ENCODE measurements at regions not wholly inside any gene's neighbourhood (a gene's known extent, or its start where the extent isn't known, plus 50 kb on each side); places are given as distances from the start of the nearest gene placed in this dataset.

DNA sequence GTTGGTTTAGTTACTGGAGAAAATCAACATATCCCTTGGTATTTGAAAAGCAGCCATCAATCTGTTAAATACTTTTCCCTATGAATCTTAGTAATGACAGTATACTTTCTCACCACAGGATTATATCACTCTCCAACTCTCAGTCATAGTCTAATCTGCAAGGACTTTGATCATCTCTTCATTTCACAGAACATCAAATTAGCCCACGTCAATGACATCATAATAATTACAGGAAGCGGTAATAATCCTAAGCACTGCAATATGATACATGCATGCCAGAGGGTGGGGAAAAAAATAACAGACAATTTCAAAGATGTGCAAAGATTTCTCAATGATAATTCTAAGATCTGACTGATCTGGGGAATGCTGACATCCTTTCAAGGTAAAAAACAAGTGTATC lies 404.1 kb downstream of the GPM6A start:
- dilution Hi-C loops (cut with MboI; ENCODE audit: extremely low pct_ligation_motif_present, low sequenced_read_pairs) = no loop called here
- Histone ChIP-seq H3K9me3 (ENCODE audit: control insufficient read depth, low read depth, low read length) (no peaks in the 10 kb centered on the region), H3K4me1 (ENCODE audit: control insufficient read depth, extremely low read depth, insufficient read depth, low read length) (no peaks in the 10 kb centered on the region), H3K27me3 (ENCODE audit: control insufficient read depth, extremely low read depth, insufficient read depth, low read length) (no peaks in the 10 kb centered on the region), H3K27ac (ENCODE audit: control insufficient read depth, insufficient read depth, low read length) (no peak overlapping the region), H4K20me1 (ENCODE audit: control insufficient read depth, extremely low read depth, insufficient read depth, low read length) (no peaks in the 10 kb centered on the region), H3K4me2 (ENCODE audit: control insufficient read depth, extremely low read depth, insufficient read depth, low read depth, low read length) (no peak overlapping the region), H3K36me3 (ENCODE audit: control insufficient read depth in 2 of 2, extremely low read depth in 1 of 2, insufficient read depth in 2 of 2, low read length in 2 of 2) (no peaks in the 10 kb centered on the region), H2AFZ (ENCODE audit: control insufficient read depth, low read length) (no peak overlapping the region), H3K9me1 (ENCODE audit: control insufficient read depth, extremely low read depth, insufficient read depth, low read length) (no peaks in the 10 kb centered on the region), H3K4me3 (ENCODE audit: control insufficient read depth in 2 of 3, extremely low read depth in 1 of 3, insufficient read depth in 2 of 3, low read depth in 1 of 3, low read length in 3 of 3) (no peak overlapping the region), H3K9ac (ENCODE audit: control insufficient read depth, extremely low read depth, insufficient read depth, low read length) (no peak overlapping the region), H3K79me2 (ENCODE audit: control insufficient read depth, insufficient read depth, low read length) (no peaks in the 10 kb centered on the region)
- FAIRE-seq = no peak
- no peak for TF ChIP-seq CTCF (optimal IDR thresholded peaks at IDR 0.05 in 1 of 3, IDR thresholded peaks at IDR 0.05 in 1 of 3, conservative IDR thresholded peaks at IDR 0.05 in 1 of 3; ENCODE audit: extremely low read depth in 1 of 3, insufficient read depth in 2 of 3, low read length in 3 of 3)
- no peak for TF ChIP-seq EZH2 (IDR thresholded peaks at IDR 0.05; ENCODE audit: low read length)
- DNase-seq (ENCODE audit: low read depth, low spot score) = no peak

DNA sequence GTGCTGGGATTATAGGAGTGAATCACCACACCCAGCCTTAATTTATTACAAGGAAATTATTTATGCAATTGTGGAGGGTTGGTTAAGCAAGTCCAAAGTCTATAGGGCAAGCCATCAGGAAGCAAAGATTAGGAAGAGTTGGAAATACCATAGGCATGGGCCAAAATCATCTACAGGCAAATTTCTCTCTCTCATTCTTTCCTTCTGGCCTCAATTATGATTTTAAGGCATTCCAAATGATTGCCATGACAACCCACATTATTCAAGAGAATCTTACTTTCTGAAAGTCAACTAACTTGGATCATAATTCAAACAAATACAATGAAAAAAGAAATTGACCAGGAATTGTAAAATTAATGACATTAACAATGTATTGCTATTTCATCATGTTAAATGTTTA lies 400.8 kb downstream of the GPM6A start:
- Histone ChIP-seq H3K36me3 (ENCODE audit: control insufficient read depth in 2 of 2, extremely low read depth in 1 of 2, insufficient read depth in 2 of 2, low read length in 2 of 2) (no peaks in the 10 kb centered on the region), H2AFZ (ENCODE audit: control insufficient read depth, low read length) (no peak overlapping the region), H3K79me2 (ENCODE audit: control insufficient read depth, insufficient read depth, low read length) (no peaks in the 10 kb centered on the region), H3K4me2 (ENCODE audit: control insufficient read depth, extremely low read depth, insufficient read depth, low read depth, low read length) (no peak overlapping the region), H3K9ac (ENCODE audit: control insufficient read depth, extremely low read depth, insufficient read depth, low read length) (no peak overlapping the region), H3K27ac (ENCODE audit: control insufficient read depth, insufficient read depth, low read length) (no peak overlapping the region), H3K4me1 (ENCODE audit: control insufficient read depth, extremely low read depth, insufficient read depth, low read length) (no peaks in the 10 kb centered on the region), H3K9me1 (ENCODE audit: control insufficient read depth, extremely low read depth, insufficient read depth, low read length) (no peaks in the 10 kb centered on the region), H4K20me1 (ENCODE audit: control insufficient read depth, extremely low read depth, insufficient read depth, low read length) (no peaks in the 10 kb centered on the region), H3K4me3 (ENCODE audit: control insufficient read depth in 2 of 3, extremely low read depth in 1 of 3, insufficient read depth in 2 of 3, low read depth in 1 of 3, low read length in 3 of 3) (no peak overlapping the region), H3K27me3 (ENCODE audit: control insufficient read depth, extremely low read depth, insufficient read depth, low read length) (no peaks in the 10 kb centered on the region), H3K9me3 (ENCODE audit: control insufficient read depth, low read depth, low read length) (no peaks in the 10 kb centered on the region)
- FAIRE-seq (no peak), DNase-seq (ENCODE audit: low read depth, low spot score) (no peak)
- no peak for TF ChIP-seq CTCF (optimal IDR thresholded peaks at IDR 0.05 in 1 of 3, IDR thresholded peaks at IDR 0.05 in 1 of 3, conservative IDR thresholded peaks at IDR 0.05 in 1 of 3; ENCODE audit: extremely low read depth in 1 of 3, insufficient read depth in 2 of 3, low read length in 3 of 3)
- TF ChIP-seq EZH2 (IDR thresholded peaks at IDR 0.05; ENCODE audit: low read length) = no peak
- dilution Hi-C loops (cut with MboI; ENCODE audit: extremely low pct_ligation_motif_present, low sequenced_read_pairs) = no loop called here

All from keratinocyte (primary cell).